Activated CD8-positive, alpha-beta memory T cell treated with anti-CD3 and anti-CD28 coated beads for 4 hours (primary cell): ENCODE measurements at regions not wholly inside any gene's neighbourhood (a gene's known extent, or its start where the extent isn't known, plus 50 kb on each side); places are given as distances from the start of the nearest gene placed in this dataset.

ENCODE experiments used
- DNase-seq, 2 donors: peaks; one replicate each; pipeline ENCODE4 v3.0.0-alpha.2; 2020; ENCODE audit warnings: low read depth in 2 of 2

DNA sequence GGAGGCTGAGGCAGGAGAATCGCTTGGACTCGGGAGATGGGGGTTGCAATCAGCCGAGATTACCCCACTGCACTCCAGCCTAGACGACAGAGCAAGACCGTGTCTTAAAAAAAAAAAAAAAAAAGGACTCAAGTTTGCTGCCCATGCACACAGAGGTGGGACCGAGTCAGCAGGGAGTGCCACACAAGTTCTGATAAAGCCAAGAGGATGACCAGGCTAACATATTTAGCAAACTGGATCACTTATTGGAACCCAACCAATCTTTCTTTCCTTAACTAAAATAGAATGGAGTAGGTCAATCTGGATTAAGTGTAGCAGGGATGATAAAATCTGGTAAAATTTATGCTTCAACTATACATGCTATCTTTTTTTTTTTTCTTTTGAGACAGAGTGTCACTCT lies 190.4 kb upstream of the FOXN3 start:
- no peak for DNase-seq

DNA sequence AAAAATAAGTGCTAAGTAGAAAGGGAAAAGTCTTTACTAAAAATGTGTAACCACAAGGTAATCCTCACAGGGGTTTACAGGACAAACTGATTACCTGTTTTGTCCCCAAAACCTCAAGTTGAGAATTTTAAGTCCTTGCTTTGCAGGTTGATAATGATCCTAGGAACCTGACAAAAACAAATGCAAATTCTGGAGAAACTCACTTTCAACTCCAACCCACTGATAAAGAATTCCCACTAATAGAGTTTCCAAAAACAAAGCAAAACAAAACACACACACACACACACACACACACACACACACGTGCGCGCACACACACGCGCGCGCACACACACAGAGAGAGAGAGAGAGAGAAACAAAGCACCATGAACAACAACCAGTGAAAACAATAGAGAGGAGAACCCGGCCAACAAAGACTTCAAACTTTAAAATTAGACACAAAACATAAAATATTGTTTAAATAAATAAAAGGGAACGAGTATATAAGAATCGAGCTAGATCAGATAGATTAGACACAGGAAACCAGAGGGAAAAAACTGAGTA lies 187.0 kb upstream of the FOXN3 start:
- no peak for DNase-seq

DNA sequence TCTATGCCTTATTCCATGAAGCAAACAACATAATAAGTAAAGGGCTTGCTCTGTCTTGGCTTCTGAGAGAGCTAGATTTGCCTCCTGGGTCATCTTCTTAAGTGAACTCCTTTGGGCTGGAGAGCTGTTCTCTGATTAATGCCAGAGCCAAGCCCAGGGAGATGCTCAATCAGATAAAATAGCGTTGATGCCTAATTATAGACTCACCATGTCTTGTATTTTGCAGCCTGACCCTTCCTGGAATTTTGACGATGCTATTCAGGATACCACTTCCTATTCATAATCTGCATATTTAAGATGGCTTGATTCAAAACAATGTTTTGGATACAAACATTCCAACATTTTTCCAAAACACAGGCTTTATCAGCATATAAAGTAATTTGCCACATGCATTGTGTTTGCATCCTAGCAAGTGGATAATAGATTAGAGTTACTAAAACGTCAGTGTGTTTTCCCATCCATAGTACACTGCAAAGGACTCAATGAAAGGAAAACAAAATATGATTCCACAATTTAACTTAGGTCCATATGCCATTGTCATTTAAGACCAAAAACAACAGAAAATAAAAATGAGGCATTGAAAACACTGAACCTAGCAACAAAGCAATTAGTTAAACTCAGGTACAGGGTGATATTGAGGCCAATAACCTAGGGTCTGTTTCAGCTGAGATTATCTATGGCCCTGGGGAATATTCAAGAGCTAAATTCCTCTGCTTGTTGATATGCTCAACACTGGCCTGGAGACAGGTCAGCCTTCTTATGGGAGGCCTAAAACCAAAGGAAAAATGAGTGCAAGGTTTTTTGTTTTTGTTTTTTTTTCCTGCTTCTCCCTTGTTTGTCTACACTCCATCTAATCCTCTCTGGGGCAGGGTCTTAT lies 184.2 kb upstream of the FOXN3 start:
- no peak for DNase-seq

DNA sequence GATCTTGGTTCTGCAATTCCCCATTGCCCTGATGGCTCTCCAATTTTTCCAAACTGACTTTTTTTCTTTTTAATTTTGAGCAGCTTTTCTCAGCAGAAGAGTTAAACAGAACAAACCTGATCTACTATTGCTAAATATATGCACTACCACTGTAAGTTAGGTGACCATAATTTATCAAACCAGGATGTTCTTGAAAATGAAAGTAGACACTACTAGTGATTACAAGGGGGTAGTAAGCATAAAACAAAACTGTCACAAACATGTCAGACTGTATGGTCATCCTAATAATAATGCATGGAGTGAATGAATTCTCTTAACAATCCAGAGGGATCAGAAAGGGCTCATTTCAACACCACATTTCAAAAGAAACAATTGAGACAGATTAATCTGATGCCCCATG lies 183.0 kb upstream of the FOXN3 start:
- no peak for DNase-seq

DNA sequence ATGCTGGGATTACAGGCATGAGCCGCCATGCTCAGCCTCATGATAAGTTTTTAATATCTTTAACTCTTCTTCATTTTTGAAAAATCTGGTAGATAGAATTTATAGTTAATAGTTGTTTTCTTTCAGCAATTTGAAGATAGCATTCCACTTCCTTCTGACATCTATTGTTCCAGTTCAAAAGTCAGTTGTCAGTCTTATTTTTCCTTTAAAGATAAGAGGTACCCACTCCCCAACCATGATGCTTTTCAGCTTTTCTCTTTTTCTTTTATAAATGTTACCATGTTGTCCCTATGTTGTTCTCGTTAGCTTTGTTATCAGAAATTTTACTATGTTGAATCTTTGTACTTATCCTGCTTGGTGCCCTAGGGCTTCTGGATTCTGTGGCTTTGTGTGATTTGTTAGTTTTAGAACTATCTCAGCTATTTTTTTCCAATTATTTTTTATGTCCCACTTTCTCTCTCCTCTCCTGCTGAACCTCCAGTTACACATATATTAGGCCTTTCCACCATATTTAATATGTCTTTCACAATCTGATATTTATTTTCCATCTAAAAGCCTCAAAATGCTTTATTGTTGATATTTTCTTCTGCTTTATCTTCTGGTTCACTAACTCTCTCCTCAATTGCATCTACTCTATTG lies 181.6 kb upstream of the FOXN3 start:
- DNase-seq = no peak

DNA sequence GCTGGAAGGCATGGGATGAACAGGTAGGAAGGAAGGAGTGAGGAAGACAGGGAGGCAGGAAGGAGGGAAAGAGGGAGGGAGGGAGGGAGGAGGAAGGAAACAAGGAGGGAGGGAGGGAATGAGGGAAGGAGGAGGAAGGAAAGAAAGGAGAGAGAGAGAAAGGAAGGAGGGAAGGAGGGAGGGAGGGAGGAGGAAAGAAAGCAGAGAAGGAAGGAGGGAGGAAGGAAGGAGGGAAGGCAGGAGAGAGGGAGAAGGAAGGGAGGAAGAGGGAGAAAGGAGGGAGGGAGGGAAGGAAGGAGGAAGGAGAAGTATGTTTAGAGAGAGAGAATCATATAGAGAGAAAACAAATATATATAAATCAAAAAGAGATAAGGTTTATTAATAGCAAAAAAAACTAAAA lies 175.9 kb upstream of the FOXN3 start:
- no peak for DNase-seq

DNA sequence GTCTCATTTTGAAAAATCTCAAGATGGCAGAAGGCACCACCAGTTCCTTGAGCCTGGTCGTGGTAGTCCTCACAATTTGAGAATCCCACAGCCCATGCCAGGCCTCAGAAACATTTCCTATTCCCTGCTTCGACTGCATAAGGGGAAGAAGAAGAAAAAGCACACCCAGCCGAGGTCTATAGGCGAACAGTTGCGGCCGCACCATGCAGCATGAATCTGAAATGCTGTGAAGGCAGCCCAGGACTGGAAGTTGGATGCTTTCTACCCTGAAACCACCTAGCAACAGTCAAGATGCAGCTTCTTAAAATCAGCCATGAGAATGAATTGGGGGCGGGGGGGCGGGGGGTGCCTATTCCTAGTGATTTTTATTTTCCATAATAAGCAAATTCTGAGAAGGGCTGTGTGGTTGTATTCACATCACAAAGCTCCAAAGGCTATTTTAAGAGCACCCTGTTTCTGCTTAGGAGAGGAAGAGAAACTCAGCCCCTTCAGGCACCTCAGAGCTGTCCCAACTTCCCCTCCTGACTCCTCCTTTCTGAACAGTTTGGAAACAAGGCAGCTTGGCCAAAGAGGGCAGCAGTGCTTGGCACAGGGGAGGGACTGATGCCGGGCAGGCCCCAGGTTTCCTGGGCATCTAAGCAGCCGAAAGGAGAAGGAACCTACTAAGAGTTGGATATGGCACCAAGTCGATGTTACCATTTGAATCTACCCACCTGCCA lies 172.5 kb upstream of the FOXN3 start:
- no peak for DNase-seq

DNA sequence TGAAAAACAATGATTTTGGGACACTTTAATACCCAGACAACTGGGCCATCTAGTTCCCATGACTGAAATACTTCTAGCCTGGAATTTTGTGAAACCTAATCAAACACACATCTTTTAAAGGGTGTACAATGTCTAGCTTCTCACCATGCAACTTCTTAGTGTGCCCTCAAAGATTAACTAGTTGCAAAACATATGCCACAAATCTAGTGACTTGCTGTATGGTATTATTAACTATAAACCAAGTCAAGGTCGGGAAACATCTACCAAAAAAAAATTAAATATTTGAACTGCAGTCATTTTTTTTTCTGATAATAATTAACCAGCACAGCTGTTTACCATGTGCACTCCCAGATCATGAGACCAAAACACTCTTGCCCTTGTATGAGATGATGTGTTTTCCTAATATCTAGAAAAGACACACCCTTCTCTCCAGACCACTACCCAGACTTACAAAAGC lies 171.8 kb upstream of the FOXN3 start:
- no peak for DNase-seq

DNA sequence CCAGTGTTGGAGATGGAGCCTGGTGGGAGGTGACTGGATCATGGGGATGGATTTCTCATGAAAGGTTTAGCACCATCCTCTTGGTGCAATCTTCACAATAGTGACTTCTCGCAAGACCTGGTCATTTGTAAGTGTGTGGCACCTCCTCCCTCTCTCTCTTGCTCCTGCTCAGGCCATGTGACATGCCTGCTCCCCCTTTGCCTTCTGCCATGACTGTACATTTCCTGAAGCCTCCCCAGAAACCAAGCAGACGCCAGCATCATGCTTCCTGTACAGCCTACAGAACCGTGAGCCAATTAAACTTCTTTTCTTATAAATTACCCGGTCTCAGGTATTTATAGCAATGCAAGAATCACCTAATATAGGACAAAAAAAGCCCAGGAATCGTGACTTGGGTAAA lies 171.0 kb upstream of the FOXN3 start:
- no peak for DNase-seq

DNA sequence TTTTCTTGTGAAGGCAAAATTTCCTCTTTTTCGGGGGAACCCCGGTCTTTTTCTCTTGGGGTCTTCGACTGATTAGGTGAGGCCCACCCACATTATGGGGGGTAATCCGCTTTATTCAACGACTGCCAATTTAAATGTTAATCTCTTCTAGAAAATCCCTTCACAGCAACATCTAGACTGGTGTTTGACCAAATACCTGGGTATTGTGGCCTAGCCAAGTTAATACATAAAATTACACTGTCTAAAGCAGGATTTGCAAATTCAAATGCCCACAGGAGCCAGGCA lies 170.0 kb upstream of the FOXN3 start:
- DNase-seq = no peak

DNA sequence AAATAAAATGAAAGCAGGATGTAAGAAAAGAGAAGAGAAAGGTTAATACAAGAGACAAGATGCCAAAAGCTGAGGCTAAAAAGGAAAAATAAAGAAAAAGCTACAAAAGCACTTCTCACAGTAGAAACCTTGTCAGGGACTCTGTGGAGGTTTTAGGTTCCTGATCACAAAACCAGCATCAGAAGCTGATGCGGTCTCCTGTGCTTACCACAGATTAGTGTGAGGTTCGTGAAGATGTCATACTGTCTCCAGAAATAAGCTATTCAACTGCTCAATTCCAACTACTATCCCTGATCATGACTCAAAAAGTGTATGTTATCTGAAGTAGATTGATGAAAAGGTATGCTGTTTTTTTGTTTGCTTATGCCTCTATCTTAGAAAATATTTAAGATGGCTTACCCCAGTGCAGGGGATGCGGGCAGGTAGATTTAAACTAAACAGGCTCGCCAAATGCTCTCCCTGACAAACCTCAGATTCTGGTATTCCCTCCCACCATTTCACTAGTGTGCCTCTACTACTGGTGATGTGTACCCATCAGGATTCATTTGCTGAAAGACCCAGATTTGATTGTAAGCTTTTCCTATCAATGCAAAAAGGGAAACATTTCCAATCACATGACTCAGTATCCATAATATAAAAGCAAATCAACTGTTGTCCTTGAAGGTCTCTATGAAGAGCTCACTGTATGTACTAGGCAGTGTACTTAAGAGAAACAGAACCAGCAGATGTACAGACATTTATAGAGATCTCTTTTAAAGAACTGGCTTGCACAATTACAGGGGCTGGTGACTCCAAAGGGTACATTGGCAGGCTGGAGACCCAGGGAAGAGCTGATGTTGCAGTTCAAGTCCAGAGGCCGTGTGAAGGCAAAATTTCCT lies 169.5 kb upstream of the FOXN3 start:
- DNase-seq = no peak

DNA sequence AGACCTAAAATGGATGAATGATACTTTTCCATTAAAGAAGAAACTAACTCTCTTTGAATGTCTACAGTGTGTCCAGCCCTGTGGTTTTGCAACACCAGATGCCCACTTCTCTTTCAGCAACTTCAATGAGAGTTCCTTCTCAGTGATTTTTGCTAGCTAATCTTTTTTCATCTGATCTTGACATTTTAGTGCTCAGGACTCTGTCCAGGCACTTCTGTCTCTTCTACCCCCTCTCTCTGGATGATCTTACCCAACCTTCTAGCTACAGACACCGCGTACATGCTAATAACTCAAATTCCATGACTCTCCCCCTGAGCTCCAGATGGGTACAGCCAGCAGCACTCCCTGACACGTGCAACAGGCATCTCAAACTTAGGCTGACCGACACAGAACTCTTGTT lies 161.1 kb upstream of the FOXN3 start:
- DNase-seq = no peak

DNA sequence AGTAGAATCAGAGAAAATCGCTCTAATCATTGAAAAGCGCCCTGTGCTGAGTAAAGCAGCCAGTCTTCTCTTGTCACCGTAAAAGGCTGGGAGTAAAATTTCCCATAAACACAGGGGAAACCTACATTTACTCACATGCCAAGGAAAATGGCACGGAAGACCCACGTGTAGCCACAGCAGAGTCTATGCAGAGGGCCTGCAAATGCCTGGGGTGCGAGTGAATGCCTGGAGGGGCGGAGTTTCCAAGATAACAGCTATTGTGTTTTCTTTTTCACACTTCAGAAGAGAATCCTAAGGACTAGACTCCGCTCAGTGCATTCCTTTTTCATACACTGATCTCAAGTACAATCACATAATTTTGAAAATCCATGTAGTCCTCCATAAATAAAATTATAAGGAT lies 159.9 kb upstream of the FOXN3 start:
- no peak for DNase-seq

DNA sequence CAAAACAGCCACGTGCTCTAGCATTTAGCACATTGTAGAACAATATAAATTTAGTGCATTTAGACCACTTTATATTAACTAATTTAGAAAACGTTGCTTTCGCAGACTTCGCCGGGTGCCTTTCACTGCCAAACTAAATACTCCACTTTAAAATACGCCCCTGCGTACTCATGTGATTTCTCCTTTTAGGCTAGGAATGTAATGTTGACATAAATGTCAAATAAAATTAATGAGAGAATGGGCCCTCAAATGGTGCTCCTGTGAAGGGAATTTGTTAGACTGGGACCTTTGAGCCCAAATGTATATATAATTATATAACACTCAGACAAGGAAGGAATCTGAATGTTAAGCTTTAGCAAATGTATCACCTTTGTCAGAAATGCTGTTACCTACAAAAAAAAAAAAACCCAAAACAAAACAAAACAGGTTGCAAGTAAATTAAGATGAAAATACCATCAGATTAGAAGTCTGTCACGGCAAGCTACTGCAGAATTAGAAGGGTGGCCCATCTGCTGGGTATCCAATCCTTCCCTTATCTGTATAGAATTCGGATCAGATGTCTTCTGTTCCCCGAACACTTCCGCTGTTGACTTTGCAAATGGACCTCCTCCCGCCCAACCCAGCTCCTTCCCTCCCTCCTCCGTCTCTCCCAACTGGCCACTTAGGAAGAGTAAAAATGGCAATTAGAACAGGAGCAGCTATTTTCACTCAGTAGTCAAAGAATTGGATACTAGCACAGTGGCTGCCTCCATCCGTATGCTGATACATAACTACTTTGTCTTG lies 159.3 kb upstream of the FOXN3 start:
- no peak for DNase-seq

DNA sequence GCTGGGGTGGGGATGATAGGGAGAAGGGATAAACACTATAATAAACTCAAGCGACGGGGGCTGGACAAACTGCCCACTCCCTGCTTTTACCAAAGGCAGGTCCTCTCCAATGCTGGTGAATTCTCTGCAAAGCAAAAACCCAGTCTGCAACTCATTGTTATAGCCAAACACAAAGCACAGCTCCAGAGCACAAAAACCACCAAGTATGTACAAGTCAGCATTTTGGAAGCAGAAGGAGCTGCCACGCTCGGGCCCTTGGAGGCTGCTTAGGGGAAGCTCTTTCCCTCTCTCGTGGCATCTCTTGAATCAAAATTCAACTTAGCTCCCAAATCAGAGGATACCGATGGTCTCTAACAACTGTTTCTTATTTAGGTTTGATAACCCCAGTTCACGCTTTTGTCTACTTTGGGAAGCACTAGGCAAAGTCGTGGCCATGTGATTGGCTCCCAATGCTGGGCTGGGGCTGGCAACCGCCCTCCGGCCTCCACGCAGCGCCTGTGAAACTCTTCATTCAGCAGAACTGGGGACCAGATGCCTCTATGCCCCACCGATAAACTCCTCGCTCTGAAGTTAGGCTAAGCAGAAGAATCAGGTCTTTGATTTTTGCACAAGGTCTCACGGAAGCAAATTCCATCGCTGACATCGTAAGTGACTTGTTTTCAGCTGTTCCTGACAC lies 158.5 kb upstream of the FOXN3 start:
- no peak for DNase-seq

DNA sequence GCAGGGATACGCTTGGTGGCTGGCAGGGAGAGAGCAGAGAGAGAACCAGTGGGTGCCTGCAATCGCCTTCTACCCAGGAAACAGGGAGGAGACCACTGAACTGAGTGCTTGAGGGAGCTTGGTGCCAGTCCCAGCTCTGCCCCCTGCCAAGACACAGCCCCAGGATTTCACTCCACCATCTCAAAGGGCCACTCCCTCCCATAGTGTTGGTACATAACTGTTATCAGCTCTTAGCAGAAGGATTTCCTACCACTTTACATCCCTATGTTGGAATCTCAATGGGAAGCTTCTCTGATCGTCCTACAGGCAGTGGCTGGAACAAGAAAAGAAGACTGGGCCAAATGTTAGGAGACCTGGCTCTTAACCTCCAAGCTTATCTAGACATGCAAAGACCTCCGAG lies 157.4 kb upstream of the FOXN3 start:
- DNase-seq = no peak

DNA sequence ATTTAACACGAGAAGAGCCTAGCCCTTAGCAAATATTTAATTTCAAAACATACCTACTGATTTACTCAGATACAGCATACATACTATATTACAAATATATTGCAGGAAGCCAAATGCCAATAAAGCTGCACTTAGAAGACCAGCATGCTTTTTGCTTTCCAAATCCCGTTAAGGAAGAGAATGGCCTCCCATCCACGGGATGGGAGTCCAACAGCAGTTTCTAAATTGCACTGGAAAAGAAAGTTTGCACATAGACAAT lies 156.3 kb upstream of the FOXN3 start:
- no peak for DNase-seq

DNA sequence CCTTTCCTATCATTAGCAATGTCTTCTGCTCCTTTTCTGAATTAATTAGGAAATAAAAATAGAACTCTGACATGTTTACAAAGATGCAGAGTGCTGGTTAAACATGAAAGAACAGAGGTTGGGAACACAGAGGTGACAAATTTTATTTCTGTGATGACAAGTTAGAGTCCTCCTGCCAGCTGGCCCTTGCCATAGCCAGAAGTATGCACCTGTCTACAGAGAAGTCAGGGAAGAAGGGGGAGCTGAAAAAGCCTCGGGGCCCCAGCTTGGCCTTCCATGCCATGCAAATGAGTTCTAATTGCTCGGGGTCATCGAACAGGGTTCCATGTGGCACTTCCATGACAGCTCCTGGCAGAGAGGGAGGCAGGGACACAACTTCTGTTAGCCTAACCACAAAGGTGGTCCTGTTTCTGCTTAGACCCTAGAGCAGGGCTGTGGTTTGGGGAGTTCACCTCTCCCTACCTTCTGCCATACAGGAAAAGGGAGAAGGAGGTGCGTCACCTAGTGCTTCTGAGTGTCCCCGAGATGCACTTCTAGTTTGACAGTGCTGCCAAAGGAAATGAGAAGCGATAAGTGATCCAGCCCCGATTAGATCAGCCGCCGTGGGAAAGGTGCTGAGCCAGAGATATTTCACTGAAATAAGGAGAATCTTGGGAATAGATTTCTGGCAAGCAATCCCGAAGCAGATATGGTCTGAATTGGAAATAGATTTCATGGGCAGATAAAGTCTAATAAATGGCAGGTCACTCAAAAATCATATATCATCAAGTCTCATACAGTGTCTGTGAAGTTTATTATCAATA lies 155.8 kb upstream of the FOXN3 start:
- no peak for DNase-seq

DNA sequence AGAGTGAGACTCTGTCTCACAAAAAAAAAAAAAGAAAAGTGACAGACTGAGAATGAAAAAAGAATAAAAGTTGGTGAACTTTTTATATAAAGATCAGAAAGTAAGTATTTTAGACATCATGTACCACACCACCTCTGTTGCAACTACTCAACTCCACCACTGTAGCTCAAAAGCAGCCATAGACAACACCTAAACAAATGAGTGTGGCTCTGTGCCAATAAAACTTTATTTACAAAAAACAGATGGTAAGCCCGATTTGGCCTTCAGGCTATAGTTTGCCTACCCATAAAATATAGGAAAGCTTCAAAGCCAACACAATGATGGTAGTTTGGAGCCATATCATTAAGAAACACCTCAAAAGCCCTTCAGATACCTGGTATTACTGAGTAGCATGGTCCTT lies 154.5 kb upstream of the FOXN3 start:
- no peak for DNase-seq
